ENCODE measurements at regions not wholly inside any gene's neighbourhood (a gene's known extent, or its start where the extent isn't known, plus 50 kb on each side); places are given as distances from the start of the nearest gene placed in this dataset.

GRCh38 chr7:156147756-156148504 is 335.7 kb upstream of the SHH start:
- no peak for TF ChIP-seq FOXM1 (IDR thresholded peaks at IDR 0.05; ENCODE audit: borderline replicate concordance)
- TF ChIP-seq SUZ12 (IDR thresholded peaks at IDR 0.05): no peak
- no peak for TF ChIP-seq FOXK2 (IDR thresholded peaks at IDR 0.05)
- no peak for TF ChIP-seq BHLHE40 (IDR thresholded peaks at IDR 0.05; ENCODE audit: borderline replicate concordance)
- TF ChIP-seq LEF1 (IDR thresholded peaks at IDR 0.05; ENCODE audit: borderline replicate concordance): no peak
- TF ChIP-seq HDGF (IDR thresholded peaks at IDR 0.05; ENCODE audit: borderline replicate concordance): no peak
- TF ChIP-seq, protein P1, sequence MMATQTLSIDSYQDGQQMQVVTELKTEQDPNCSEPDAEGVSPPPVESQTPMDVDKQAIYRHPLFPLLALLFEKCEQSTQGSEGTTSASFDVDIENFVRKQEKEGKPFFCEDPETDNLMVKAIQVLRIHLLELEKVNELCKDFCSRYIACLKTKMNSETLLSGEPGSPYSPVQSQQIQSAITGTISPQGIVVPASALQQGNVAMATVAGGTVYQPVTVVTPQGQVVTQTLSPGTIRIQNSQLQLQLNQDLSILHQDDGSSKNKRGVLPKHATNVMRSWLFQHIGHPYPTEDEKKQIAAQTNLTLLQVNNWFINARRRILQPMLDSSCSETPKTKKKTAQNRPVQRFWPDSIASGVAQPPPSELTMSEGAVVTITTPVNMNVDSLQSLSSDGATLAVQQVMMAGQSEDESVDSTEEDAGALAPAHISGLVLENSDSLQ (IDR thresholded peaks at IDR 0.05): no peak
- no peak for TF ChIP-seq TARDBP (IDR thresholded peaks at IDR 0.05)
- no peak for TF ChIP-seq ELF4 (IDR thresholded peaks at IDR 0.05)
- no peak for TF ChIP-seq SP1 (IDR thresholded peaks at IDR 0.05)
